B cell (primary cell): ENCODE measurements at regions not wholly inside any gene's neighbourhood (a gene's known extent, or its start where the extent isn't known, plus 50 kb on each side); places are given as distances from the start of the nearest gene placed in this dataset.

ENCODE experiments used
- ATAC-seq: fragments of 200-7000 bp; cut with Tn5 transposase; one replicate; pipeline ENCODE4 v1.10.0; 2021; ENCODE audit warnings: low read depth, mild to moderate bottlenecking, moderate number of reproducible peaks, moderate library complexity
- CTCF ChIA-PET: fragments of 350-600 bp; sonication (Branson Sonifier 250); formaldehyde crosslinking; loops from one replicate; lab custom pipeline; 2021; ENCODE audit warnings: antibody characterized with exemption, inconsistent platforms; lab: Charles Lee
- POLR2A ChIA-PET: fragments of 350-600 bp; sonication (Branson Sonifier 250); formaldehyde crosslinking; loops from one replicate; lab custom pipeline; 2021; ENCODE audit warnings: antibody characterized with exemption; lab: Charles Lee
- DNase-seq: peaks from one replicate; pipeline ENCODE4 v3.0.0; 2013
- H2AFZ ChIP-seq: 2 replicates; pipeline ENCODE4 v1.6.1; 2012; ENCODE audit warnings: mild to moderate bottlenecking, low read depth, low read length; ENCODE audit not compliant: insufficient read depth, poor library complexity, severe bottlenecking
- H3K27ac ChIP-seq, 2 donors: 1 replicate in 1 of 2; 2 replicates in 1 of 2; pipeline ENCODE4 v1.5.1; 2012 to 2013; ENCODE audit warnings: low read length in 2 of 2, mild to moderate bottlenecking in 2 of 2, moderate library complexity in 1 of 2
- H3K27me3 ChIP-seq, 4 experiments: fragments of 200-600 bp in 1 of 4; sonication (generic) in 1 of 4; replicated peaks in 1 of 4; 1 replicate in 2 of 4; 2 replicates in 2 of 4; pipeline versions ENCODE4 v1.6.1 to v1.7.0; 2013 to 2016; ENCODE audit warnings: low read length in 3 of 4, mild to moderate bottlenecking in 2 of 4, mixed read lengths in 1 of 4, moderate library complexity in 1 of 4; ENCODE audit not compliant: insufficient read depth in 4 of 4, control insufficient read depth in 3 of 4; ENCODE audit errors: control extremely low read depth in 1 of 4
- H3K36me3 ChIP-seq, 2 experiments: replicated peaks in 1 of 2; 1 replicate in 1 of 2; 2 replicates in 1 of 2; pipeline versions ENCODE4 v1.6.1 to v1.7.1; 2013; ENCODE audit warnings: low read length in 1 of 2; ENCODE audit not compliant: insufficient read depth in 2 of 2, control insufficient read depth in 1 of 2; ENCODE audit errors: control extremely low read depth in 1 of 2, extremely low read depth in 1 of 2
- H3K4me1 ChIP-seq, 2 donors: fragments of 200-600 bp in 1 of 2; sonication (generic) in 1 of 2; 1 replicate in 1 of 2; 2 replicates in 1 of 2; pipeline versions ENCODE4 v1.5.1 to v1.6.1; 2013 to 2017; ENCODE audit warnings: low read length in 2 of 2; ENCODE audit not compliant: control insufficient read depth in 2 of 2, insufficient read depth in 2 of 2
- H3K4me2 ChIP-seq: replicated peaks from 2 replicates; pipeline ENCODE3; 2012; ENCODE audit warnings: mild to moderate bottlenecking, low read depth, low read length; ENCODE audit not compliant: poor library complexity, severe bottlenecking
- H3K4me3 ChIP-seq, 5 experiments: fragments of 200-600 bp in 1 of 5; sonication (generic) in 1 of 5; 1 replicate in 3 of 5; 2 replicates in 2 of 5; pipeline versions ENCODE4 v1.5.1 to v1.7.0; 2011 to 2016; ENCODE audit warnings: low read length in 4 of 5, mild to moderate bottlenecking in 4 of 5, low read depth in 2 of 5, control low read depth in 1 of 5, moderate library complexity in 1 of 5; ENCODE audit not compliant: insufficient read depth in 1 of 5; ENCODE audit errors: control extremely low read depth in 1 of 5, extremely low read depth in 1 of 5
- H3K79me2 ChIP-seq: fragments of 200-600 bp; sonication (generic); one replicate; pipeline ENCODE4 v1.6.0; 2016; ENCODE audit warnings: low read length; ENCODE audit not compliant: control insufficient read depth, insufficient read depth
- H3K9ac ChIP-seq: fragments of 200-600 bp; sonication (generic); 2 replicates; pipeline ENCODE4 v1.6.1; 2017; ENCODE audit warnings: mild to moderate bottlenecking, low read length, moderate library complexity
- H3K9me3 ChIP-seq, 3 donors: one replicate each; pipeline versions ENCODE4 v1.6.1 to v1.7.1; 2013; ENCODE audit warnings: low read length in 2 of 3; ENCODE audit not compliant: control insufficient read depth in 2 of 3, insufficient read depth in 1 of 3; ENCODE audit errors: control extremely low read depth in 1 of 3
- H4K20me1 ChIP-seq: 2 replicates; pipeline ENCODE4 v1.6.0; 2012; ENCODE audit warnings: mild to moderate bottlenecking, low read length; ENCODE audit not compliant: insufficient read depth, control insufficient read depth, poor library complexity, severe bottlenecking
- H3K27ac Mint-ChIP-seq: one replicate; pipeline ENCODE4 v1.8.0; 2021; ENCODE audit warnings: mixed read lengths
- H3K27me3 Mint-ChIP-seq: one replicate; pipeline ENCODE4 v1.8.0; 2021; ENCODE audit warnings: mixed read lengths
- H3K4me1 Mint-ChIP-seq: one replicate; pipeline ENCODE4 v1.8.0; 2021; ENCODE audit warnings: mixed read lengths
- H3K4me3 Mint-ChIP-seq: one replicate; pipeline ENCODE4 v1.8.0; 2021; ENCODE audit warnings: mixed read lengths
- H3K9me3 Mint-ChIP-seq: one replicate; pipeline ENCODE4 v1.8.0; 2022; ENCODE audit warnings: mixed read lengths; ENCODE audit not compliant: insufficient read depth
- CTCF ChIP-seq: fragments of 200-600 bp; IDR thresholded peaks from one replicate; pipeline ENCODE4 v1.8.0; 2022; ENCODE audit warnings: antibody characterized with exemption, mild to moderate bottlenecking
- EZH2 ChIP-seq: IDR thresholded peaks from 2 replicates; pipeline ENCODE4 v1.6.1; 2012; ENCODE audit warnings: borderline replicate concordance, low read depth, mild to moderate bottlenecking, moderate library complexity, low read length; ENCODE audit not compliant: insufficient read depth, poor library complexity, severe bottlenecking
- WGBS: methylation state at CpG from one replicate; pipeline ENCODE4 v1.1.5; 2013; ENCODE audit warnings: missing lambda C conversion rate; ENCODE audit not compliant: insufficient coverage; 5-methylcytosine and 5-hydroxymethylcytosine counted together
- intact Hi-C: fragments of 100-400 bp; cut with micrococcal nuclease; formaldehyde crosslinking; loops from one replicate; pipeline ENCODE4 v1.10.0; 2022

- H3K9me3 ChIP-seq: peaks cover 0 to 2% (median 0%) of the 10 kb centered on the region in 3 donors
- DNase-seq (no peak), ATAC-seq (no peak)
- no peaks in the 10 kb centered on the region for H3K27me3 ChIP-seq
- Mint-ChIP-seq H3K9me3 (peaks cover 2% of the 10 kb centered on the region), H3K4me1 (no peaks in the 10 kb centered on the region), H3K27ac (no peak overlapping the region), H3K27me3 (no peaks in the 10 kb centered on the region), H3K4me3 (no peak overlapping the region)
- intact Hi-C loops: no loop called here
- no peaks in the 10 kb centered on the region for H3K4me1 ChIP-seq
- H3K79me2 ChIP-seq: no peaks in the 10 kb centered on the region
- no peak overlapping the region for H3K4me3 ChIP-seq
- no peak overlapping the region for H3K4me2 ChIP-seq
- H3K9ac ChIP-seq: no peak overlapping the region
- TF ChIP-seq EZH2: no peak
- no peak for TF ChIP-seq CTCF
- POLR2A ChIA-PET: no interaction called here
- H3K27ac ChIP-seq: no peak overlapping the region
- H2AFZ ChIP-seq: no peak overlapping the region
- CTCF ChIA-PET: no interaction called here
- H3K36me3 ChIP-seq: no peaks in the 10 kb centered on the region
- no peaks in the 10 kb centered on the region for H4K20me1 ChIP-seq
Measured at GRCh38 chr6:68200929-68201328, 434.2 kb upstream of the ADGRB3 start.

GRCh38 chr6:68197356-68197755 is 437.7 kb upstream of the ADGRB3 start:
- H3K9ac ChIP-seq: no peak overlapping the region
- no CpG with 5 or more reads among the region's 1 CpG for WGBS
- H3K4me1 ChIP-seq: no peaks in the 10 kb centered on the region
- peaks cover 0 to 9% (median 0%) of the 10 kb centered on the region in 3 donors for H3K9me3 ChIP-seq
- no peak overlapping the region for H3K4me3 ChIP-seq
- no peak overlapping the region for H3K27ac ChIP-seq
- no peak overlapping the region for H3K4me2 ChIP-seq
- no peaks in the 10 kb centered on the region for H3K79me2 ChIP-seq
- Mint-ChIP-seq H3K4me1 (no peaks in the 10 kb centered on the region), H3K27me3 (no peaks in the 10 kb centered on the region), H3K9me3 (peaks cover 2% of the 10 kb centered on the region), H3K4me3 (no peak overlapping the region), H3K27ac (no peak overlapping the region)
- no peaks in the 10 kb centered on the region for H3K27me3 ChIP-seq
- intact Hi-C loops: no loop called here
- ATAC-seq (no peak), DNase-seq (no peak)
- no peaks in the 10 kb centered on the region for H3K36me3 ChIP-seq
- CTCF ChIA-PET: no interaction called here
- POLR2A ChIA-PET: no interaction called here
- TF ChIP-seq EZH2 (no peak), CTCF (no peak)
- no peak overlapping the region for H2AFZ ChIP-seq
- H4K20me1 ChIP-seq: no peaks in the 10 kb centered on the region
